Psoas muscle (tissue), 7 donors: ENCODE measurements at regions not wholly inside any gene's neighbourhood (a gene's known extent, or its start where the extent isn't known, plus 50 kb on each side); places are given as distances from the start of the nearest gene placed in this dataset.

Experiments used
- ATAC-seq, 4 donors: fragments of 200-7000 bp; cut with Tn5 transposase; one replicate each; pipeline ENCODE4 v1.9.1; 2020; ENCODE audit warnings: moderate library complexity in 3 of 4, mild to moderate bottlenecking in 2 of 4
- DNase-seq, 2 donors: peaks; one replicate each; pipeline ENCODE4 v3.0.0-alpha.2; 2020
- H3K27ac ChIP-seq: fragments of 200-600 bp; one replicate; pipeline ENCODE4 v1.8.0; 2022
- H3K27me3 ChIP-seq, 3 donors: fragments of 200-600 bp in 1 of 3; one replicate each; pipeline versions ENCODE4 v1.6.1 to v1.8.0; 2013 to 2022; ENCODE audit warnings: low read length in 2 of 3, mild to moderate bottlenecking in 2 of 3, moderate library complexity in 1 of 3; ENCODE audit not compliant: insufficient read depth in 3 of 3
- H3K36me3 ChIP-seq, 2 donors: fragments of 200-600 bp in 1 of 2; one replicate each; pipeline versions ENCODE4 v1.6.1 to v1.8.0; 2013 to 2022; ENCODE audit warnings: low read depth in 1 of 2, mild to moderate bottlenecking in 1 of 2, moderate library complexity in 1 of 2; ENCODE audit not compliant: insufficient read depth in 1 of 2
- H3K4me1 ChIP-seq: fragments of 200-600 bp; one replicate; pipeline ENCODE4 v1.8.0; 2022
- H3K4me3 ChIP-seq: fragments of 200-600 bp; one replicate; pipeline ENCODE4 v1.8.0; 2022; ENCODE audit warnings: mild to moderate bottlenecking
- H3K9me3 ChIP-seq: fragments of 200-600 bp; one replicate; pipeline ENCODE4 v1.8.0; 2022
- WGBS, 3 donors: extraction: QIAGEN DNeasy Blood & Tissue Kit; methylation state at CpG; one replicate each; pipeline versions ENCODE4 v1.1.6 to v1.1.7; 2013; 5-methylcytosine and 5-hydroxymethylcytosine counted together
- intact Hi-C, 2 donors: fragments of 100-400 bp; cut with DNase I; formaldehyde crosslinking; loops; one replicate each; pipeline versions ENCODE4 v1.11.0 to v1.14.2; 2022
- TF ChIP-seq, protein P1 (sequence below): fragments of 200-600 bp; IDR thresholded peaks from one replicate; pipeline ENCODE4 v1.8.0; 2022; ENCODE audit warnings: antibody characterized with exemption
- donor health status: healthy with polysubstance abuse.
- donor health status: DM: no; HTN: no; CAD: no; lungs with moderate emphysema.
- donor health status: Bipolar disorder and iron deficiency.
- donor health status: healthy.
- donor health status: DM: yes; HTN: yes; CAD: no.
- donor health status: DM: no; HTN: no; CAD: no.
- donor health status: DM: yes; HTN: yes; CAD: no.

DNA sequence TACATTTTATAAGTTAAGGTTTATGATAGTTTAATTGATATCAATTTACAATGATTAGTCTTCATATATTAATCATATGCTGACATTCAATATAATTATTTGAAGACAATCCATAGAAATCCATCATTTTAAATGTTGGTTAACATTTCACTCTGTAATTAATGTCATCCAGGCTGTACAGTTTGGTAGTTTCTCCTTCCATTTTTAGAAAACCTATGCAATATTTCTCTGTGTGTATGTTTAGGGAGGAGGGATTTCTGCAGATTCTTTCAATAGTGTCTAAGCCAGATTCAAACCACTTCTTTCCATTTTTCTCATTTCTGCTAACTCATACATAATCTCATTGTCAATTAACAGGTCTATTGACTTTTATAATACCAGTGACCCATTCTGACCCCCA is 1159.0 kb upstream of the ATXN8OS start:
- Histone ChIP-seq H3K4me1 (no peaks in the 10 kb centered on the region), H3K27me3 (no peaks in the 10 kb centered on the region), H3K4me3 (no peak overlapping the region), H3K27ac (no peak overlapping the region), H3K9me3 (no peaks in the 10 kb centered on the region), H3K36me3 (no peaks in the 10 kb centered on the region)
- intact Hi-C loops: no loop called here
- ATAC-seq (no peak), DNase-seq (no peak)
- TF ChIP-seq, protein P1, sequence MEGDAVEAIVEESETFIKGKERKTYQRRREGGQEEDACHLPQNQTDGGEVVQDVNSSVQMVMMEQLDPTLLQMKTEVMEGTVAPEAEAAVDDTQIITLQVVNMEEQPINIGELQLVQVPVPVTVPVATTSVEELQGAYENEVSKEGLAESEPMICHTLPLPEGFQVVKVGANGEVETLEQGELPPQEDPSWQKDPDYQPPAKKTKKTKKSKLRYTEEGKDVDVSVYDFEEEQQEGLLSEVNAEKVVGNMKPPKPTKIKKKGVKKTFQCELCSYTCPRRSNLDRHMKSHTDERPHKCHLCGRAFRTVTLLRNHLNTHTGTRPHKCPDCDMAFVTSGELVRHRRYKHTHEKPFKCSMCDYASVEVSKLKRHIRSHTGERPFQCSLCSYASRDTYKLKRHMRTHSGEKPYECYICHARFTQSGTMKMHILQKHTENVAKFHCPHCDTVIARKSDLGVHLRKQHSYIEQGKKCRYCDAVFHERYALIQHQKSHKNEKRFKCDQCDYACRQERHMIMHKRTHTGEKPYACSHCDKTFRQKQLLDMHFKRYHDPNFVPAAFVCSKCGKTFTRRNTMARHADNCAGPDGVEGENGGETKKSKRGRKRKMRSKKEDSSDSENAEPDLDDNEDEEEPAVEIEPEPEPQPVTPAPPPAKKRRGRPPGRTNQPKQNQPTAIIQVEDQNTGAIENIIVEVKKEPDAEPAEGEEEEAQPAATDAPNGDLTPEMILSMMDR: no peak

DNA sequence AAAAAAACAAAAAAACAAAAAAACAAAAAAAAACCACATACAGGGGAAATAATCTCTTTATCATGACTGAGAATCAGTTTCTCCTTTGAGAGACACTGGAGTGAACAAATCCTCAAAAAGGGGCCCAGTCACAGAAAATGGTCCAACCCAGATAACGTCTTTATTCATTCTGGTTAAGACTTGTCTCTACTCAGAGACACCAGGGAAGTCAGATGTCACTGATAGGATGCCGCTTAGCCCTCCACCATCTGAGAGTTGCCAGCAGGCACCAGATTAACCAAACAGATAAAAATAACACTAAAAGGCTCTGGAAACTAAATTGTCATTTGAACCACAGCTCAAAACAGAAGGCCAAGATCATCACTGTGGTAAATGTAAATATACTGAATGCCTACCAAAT is 1163.4 kb upstream of the ATXN8OS start:
- 93 to 100% (median 95%) methylated on average over 2 of the region's 2 CpGs for WGBS, 3 donors
- Histone ChIP-seq H3K4me3 (no peak overlapping the region), H3K27ac (no peak overlapping the region), H3K27me3 (no peaks in the 10 kb centered on the region), H3K9me3 (no peaks in the 10 kb centered on the region), H3K4me1 (no peaks in the 10 kb centered on the region), H3K36me3 (no peaks in the 10 kb centered on the region)
- TF ChIP-seq, protein P1: no peak
- intact Hi-C loops: no loop called here
- DNase-seq: no peak
- ATAC-seq: no peak

DNA sequence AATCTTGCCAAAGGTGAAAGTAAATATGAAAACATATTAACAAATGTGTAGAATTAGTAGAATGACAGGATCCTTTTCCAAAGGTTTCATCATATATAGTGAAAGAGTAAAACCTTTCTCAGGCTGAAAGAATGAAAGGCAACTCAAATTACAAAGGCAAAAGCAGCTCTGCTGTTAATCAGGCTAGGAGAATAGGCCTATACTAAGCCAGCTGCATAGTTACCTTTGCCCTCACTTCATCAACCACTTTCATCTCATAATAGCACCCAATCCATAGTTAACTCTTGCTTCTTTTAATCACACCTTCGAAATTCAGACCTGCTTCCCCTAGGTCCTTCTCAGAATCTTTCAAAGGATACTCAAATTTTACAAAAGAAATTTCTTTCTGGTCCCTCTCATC is 1167.6 kb upstream of the ATXN8OS start:
- ATAC-seq (no peak), DNase-seq (no peak)
- H3K27me3 ChIP-seq: no peaks in the 10 kb centered on the region
- H3K4me3 ChIP-seq: no peak overlapping the region
- intact Hi-C loops: no loop called here
- H3K27ac ChIP-seq: no peak overlapping the region
- no peaks in the 10 kb centered on the region for H3K4me1 ChIP-seq
- H3K9me3 ChIP-seq: no peaks in the 10 kb centered on the region
- WGBS, 3 donors: 6 to 18% (median 8%) methylated on average over 1 of the region's 1 CpG
- TF ChIP-seq, protein P1: no peak
- no peaks in the 10 kb centered on the region for H3K36me3 ChIP-seq

DNA sequence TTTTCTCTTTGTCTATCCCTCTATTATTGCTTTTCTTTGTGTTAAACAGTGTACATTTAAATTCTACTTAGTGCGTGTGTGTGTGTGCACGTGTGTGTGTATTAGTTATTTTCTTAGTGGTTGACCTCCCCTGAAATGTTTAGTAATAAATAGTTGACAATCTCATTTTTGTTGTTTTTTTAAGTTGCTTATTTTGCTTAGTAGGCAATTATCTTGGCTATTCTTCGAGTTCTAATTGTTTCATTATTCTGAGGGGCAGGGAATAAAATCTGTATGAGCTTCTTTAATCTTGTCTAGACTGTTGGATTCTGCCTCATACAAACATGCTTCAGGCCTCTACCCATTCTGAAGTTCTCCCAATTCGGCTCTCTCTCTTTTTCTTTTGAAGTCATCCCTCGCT is 1169.0 kb upstream of the ATXN8OS start:
- Histone ChIP-seq H3K4me3 (no peak overlapping the region), H3K27ac (no peak overlapping the region), H3K9me3 (no peaks in the 10 kb centered on the region), H3K27me3 (no peaks in the 10 kb centered on the region), H3K36me3 (no peaks in the 10 kb centered on the region), H3K4me1 (no peaks in the 10 kb centered on the region)
- TF ChIP-seq, protein P1: no peak
- DNase-seq (no peak), ATAC-seq (no peak)
- WGBS, 3 donors: 76 to 87% (median 82%) methylated on average over 5 of the region's 5 CpGs
- intact Hi-C loops: no loop called here

DNA sequence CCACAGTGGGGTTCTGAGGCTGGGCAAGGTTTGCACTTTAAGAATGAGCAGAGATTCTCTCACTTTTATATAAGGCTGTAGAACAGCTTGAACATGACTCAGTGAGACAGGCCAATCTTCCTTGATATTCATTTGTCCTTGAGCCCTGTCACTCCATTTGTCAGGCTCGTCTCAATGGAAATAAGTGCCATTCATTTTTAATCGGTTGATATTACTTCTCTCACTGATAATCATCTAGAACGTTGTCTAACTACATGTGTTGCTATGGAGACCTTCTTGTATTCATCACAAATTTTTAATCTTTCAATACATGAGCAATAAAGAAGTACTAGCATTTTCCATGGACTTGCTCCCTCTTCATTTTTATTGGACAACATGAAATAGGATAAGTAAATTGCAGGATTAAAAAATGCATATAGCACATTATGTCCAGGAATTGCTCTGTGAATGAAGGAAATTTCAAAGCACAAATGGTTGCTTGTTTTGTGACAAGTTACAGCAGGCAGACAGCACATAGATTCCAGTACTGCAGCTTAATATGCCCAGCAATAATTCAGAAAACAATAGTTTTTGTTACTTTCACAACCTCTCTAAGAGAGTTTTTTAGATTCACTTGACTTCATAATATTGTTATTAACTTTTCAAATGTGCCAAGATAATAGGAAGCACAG is 1178.4 kb upstream of the ATXN8OS start:
- WGBS, 3 donors: 65 to 70% (median 67%) methylated on average over 3 of the region's 3 CpGs
- no peaks in the 10 kb centered on the region for H3K4me1 ChIP-seq
- TF ChIP-seq, protein P1: no peak

More for the DNA sequence above, 1178.4 kb upstream of the ATXN8OS start:
- no peaks in the 10 kb centered on the region for H3K27me3 ChIP-seq
- H3K4me3 ChIP-seq: no peak overlapping the region
- no peak for ATAC-seq
- no peaks in the 10 kb centered on the region for H3K9me3 ChIP-seq
- intact Hi-C loops: no loop called here
- no peak overlapping the region for H3K27ac ChIP-seq
- H3K36me3 ChIP-seq: no peaks in the 10 kb centered on the region
- no peak for DNase-seq
